ENCODE measurements at regions not wholly inside any gene's neighbourhood (a gene's known extent, or its start where the extent isn't known, plus 50 kb on each side); places are given as distances from the start of the nearest gene placed in this dataset.
A peak's percentile ranks its signal among the peaks of the same experiment; 100 is the strongest.

GRCh38 chr5:57817924-57818323 lies 335.3 kb upstream of the ACTBL2 start:
- TF ChIP-seq CTCF (IDR thresholded peaks at IDR 0.05) = no peak
- no peak for DNase-seq (ENCODE audit: low spot score)
- peaks cover 0 to 16% of the 10 kb centered on the region in 2 donors for H3K4me1 ChIP-seq
- H3K27me3 ChIP-seq = no peaks in the 10 kb centered on the region
- peaks cover 0 to 7% of the 10 kb centered on the region in 2 donors for H3K9me3 ChIP-seq
- no peaks in the 10 kb centered on the region for H3K36me3 ChIP-seq
- no peak overlapping the region for H3K4me3 ChIP-seq
- peak overlapping the region in 1 of 2 donors; percentile 21 for H3K27ac ChIP-seq

GRCh38 chr5:57817001-57817453 lies 334.4 kb upstream of the ACTBL2 start:
- Histone ChIP-seq H3K36me3 (no peaks in the 10 kb centered on the region), H3K4me3 (no peak overlapping the region), H3K27ac (peak overlapping the region in 1 of 2 donors; percentile 21), H3K4me1 (peaks cover 0 to 16% of the 10 kb centered on the region in 2 donors), H3K27me3 (no peaks in the 10 kb centered on the region), H3K9me3 (peaks cover 0 to 7% of the 10 kb centered on the region in 2 donors)
- no peak for DNase-seq (ENCODE audit: low spot score)
- no peak for TF ChIP-seq CTCF (IDR thresholded peaks at IDR 0.05)

DNA sequence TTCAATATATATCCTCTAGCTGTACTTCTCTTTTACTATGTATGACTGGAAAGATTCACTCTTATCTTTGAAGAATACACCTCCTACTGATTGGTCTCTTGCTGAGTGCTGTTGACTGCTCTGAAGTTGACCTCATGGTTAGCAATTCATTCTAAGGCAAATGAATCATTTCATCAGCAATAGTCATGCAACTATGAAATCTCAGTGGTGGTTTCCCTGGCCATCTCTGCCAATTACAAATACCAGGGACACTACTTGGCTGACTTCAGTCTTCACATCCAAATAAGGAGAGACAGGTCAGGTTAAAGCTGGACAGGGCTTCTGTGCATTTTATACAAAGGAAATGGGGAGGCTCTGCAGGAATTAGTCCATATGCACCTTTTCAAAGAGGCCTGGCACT lies 333.5 kb upstream of the ACTBL2 start:
- Histone ChIP-seq H3K9me3 (peaks cover 0 to 7% of the 10 kb centered on the region in 2 donors), H3K4me3 (no peak overlapping the region), H3K27me3 (no peaks in the 10 kb centered on the region), H3K36me3 (no peaks in the 10 kb centered on the region), H3K27ac (peak overlapping the region in 1 of 2 donors; percentile 29), H3K4me1 (peaks cover 0 to 16% of the 10 kb centered on the region in 2 donors)
- DNase-seq (ENCODE audit: low spot score) = no peak
- TF ChIP-seq CTCF (IDR thresholded peaks at IDR 0.05) = no peak

DNA sequence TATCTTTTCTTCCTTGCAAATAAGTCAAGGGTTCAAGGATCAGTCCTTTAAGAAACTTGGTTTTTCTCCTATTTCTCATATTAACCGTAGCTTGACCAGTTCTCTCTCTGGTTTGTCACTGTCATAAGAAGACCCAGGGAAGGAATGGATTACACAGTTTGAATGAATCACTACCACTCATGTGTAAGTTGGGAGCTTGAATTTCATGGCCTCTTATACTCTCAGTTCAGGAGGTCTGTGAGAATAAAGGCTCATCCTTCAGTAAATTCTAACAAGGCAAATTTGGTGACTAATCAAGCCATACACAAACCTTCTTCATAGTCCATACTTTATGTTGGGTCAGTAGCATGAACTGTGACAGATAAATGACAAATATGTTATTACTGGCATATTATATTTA lies 323.1 kb upstream of the ACTBL2 start:
- no peak for TF ChIP-seq CTCF (IDR thresholded peaks at IDR 0.05)
- Histone ChIP-seq H3K27ac (no peak overlapping the region), H3K4me3 (no peak overlapping the region), H3K27me3 (no peaks in the 10 kb centered on the region), H3K9me3 (no peaks in the 10 kb centered on the region), H3K4me1 (peaks cover 0 to 8% of the 10 kb centered on the region in 2 donors), H3K36me3 (no peaks in the 10 kb centered on the region)
- DNase-seq (ENCODE audit: low spot score) = no peak

GRCh38 chr5:57805170-57805569 lies 322.6 kb upstream of the ACTBL2 start:
- DNase-seq (ENCODE audit: low spot score) = no peak
- Histone ChIP-seq H3K36me3 (no peaks in the 10 kb centered on the region), H3K9me3 (no peaks in the 10 kb centered on the region), H3K27me3 (no peaks in the 10 kb centered on the region), H3K4me3 (no peak overlapping the region), H3K27ac (peak overlapping the region in 1 of 2 donors; percentile 36), H3K4me1 (peaks cover 0 to 8% of the 10 kb centered on the region in 2 donors)
- no peak for TF ChIP-seq CTCF (IDR thresholded peaks at IDR 0.05)

- Histone ChIP-seq H3K27me3 (no peaks in the 10 kb centered on the region), H3K4me1 (peaks cover 0 to 8% of the 10 kb centered on the region in 2 donors), H3K4me3 (no peak overlapping the region), H3K36me3 (no peaks in the 10 kb centered on the region), H3K9me3 (no peaks in the 10 kb centered on the region), H3K27ac (peak overlapping the region in 1 of 2 donors; percentile 28)
- TF ChIP-seq CTCF (IDR thresholded peaks at IDR 0.05) = no peak
- DNase-seq (ENCODE audit: low spot score) = no peak
These were observed 321.9 kb upstream of the ACTBL2 start for GRCh38 chr5:57804505-57804904.
